Fibroblast of villous mesenchyme (primary cell): ENCODE measurements at regions not wholly inside any gene's neighbourhood (a gene's known extent, or its start where the extent isn't known, plus 50 kb on each side); places are given as distances from the start of the nearest gene placed in this dataset.

Source experiments
- DNase-seq: peaks from one replicate; pipeline ENCODE4 v3.0.0-alpha.2; 2010; ENCODE audit warnings: low read depth
- H3K4me3 ChIP-seq: 2 replicates; pipeline ENCODE4 v1.5.1; 2011; ENCODE audit warnings: low read depth, mild to moderate bottlenecking, low read length
- CTCF ChIP-seq: IDR thresholded peaks from 2 replicates; pipeline ENCODE4 v1.5.1; 2012; ENCODE audit warnings: low read depth, mild to moderate bottlenecking, low read length; ENCODE audit not compliant: insufficient read depth

DNA sequence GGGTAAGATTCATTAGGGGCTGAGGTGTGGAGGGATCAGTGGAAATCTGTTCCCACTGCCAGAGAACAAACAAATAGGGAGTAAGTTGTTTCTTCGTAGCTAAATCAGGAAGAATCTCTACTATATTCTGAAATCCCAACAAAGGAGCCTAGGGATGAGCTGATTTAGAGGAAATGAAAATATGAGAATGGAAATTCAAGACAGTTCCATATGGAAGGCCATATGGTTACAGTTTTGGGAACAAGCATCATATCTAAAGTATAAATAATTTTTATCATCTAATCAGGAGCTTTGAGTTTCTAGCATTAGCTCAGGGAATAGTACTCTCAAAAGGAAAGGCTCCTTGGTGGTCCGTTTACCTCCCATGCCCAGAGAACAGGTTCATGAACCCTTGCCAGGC, 218.2 kb downstream of the AASDH start:
- no peak overlapping the region for H3K4me3 ChIP-seq
- no peak for TF ChIP-seq CTCF
- DNase-seq = no peak

DNA sequence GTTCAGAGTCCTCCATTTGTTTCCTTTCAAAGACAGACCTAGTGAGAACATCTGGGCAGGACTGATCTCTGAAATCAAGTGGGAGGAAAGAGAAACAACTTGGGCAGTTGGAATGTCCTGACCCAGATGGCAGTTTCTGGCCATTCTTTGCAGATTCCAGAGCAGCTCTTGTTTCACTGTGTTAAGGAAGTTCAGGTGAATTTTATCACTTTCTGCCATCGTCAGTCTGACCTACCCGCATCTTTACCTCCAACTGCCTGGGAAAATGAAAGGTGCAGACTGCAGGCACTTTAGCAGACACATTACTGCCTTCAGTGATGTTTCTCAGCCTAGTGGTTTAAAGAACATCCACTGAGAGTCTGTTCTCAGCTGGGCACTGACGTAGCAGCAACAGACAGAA, 216.2 kb downstream of the CEP135 start:
- no peak for DNase-seq
- TF ChIP-seq CTCF = no peak
- H3K4me3 ChIP-seq = no peak overlapping the region

GRCh38 chr4:56160636-56161035, 211.9 kb downstream of the CEP135 start:
- no peak for TF ChIP-seq CTCF
- no peak for DNase-seq
- no peak overlapping the region for H3K4me3 ChIP-seq

DNA sequence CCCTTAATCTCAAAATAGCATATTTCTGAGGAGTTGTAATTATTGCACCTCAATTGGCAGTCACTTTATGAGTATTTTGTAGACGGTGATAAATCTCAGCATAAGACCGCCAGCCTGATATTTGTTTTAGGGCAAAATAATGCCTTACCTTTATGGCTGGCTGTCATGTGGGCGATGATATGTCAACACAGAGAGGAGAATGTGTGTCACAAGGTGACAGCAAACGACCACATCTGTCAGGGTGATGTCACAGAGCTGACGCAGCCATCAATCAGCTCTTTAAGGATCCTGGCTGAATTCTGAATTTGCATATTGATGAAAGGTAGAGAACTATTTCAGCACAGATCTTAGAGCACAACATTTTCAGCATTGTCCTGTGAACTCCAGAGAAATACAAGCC, 209.7 kb downstream of the CEP135 start:
- H3K4me3 ChIP-seq = no peak overlapping the region
- DNase-seq = no peak
- no peak for TF ChIP-seq CTCF

GRCh38 chr4:56156141-56156540, 207.4 kb downstream of the CEP135 start:
- no peak for TF ChIP-seq CTCF
- H3K4me3 ChIP-seq = no peak overlapping the region
- no peak for DNase-seq

DNA sequence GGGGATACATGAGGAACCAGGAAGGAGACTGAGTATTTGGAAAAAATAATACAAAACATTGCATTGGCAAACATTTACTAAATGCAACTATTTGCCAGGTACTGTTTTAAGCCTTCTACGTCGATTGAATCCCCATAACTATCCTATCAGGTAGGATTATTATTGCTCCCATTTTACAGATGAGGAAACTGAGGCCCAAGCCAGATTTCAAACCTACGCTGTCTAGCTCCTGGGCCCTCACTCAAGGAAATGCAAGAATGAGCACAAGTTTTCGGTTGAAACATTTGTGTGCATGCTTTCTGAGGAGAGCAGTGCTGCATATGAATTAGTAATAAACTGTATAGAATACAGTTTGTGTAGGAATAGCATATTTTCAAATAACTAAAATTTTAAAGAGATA, 206.7 kb downstream of the CEP135 start:
- no peak for DNase-seq
- no peak overlapping the region for H3K4me3 ChIP-seq
- no peak for TF ChIP-seq CTCF

DNA sequence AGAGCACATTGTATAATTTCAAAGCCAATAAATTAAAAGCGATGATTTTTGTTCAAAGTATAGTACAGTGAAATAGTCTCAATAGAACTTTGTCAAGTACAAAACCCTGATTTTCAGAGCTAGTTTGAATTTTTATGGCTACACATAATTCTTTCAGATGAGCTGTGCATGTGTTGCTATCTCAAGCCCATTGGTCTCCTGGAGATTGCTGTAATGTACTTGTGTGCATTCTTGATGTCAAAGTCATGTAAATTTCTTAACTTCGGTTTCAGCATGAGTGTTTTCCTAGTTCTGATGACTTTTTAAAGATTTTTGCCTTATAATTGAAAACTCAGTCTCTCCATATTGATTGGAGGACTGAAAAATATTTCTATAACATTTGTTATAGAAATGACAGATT, 200.8 kb downstream of the CEP135 start:
- TF ChIP-seq CTCF = no peak
- H3K4me3 ChIP-seq = no peak overlapping the region
- peak; percentile 74 for DNase-seq
